Raji (cell line): ENCODE measurements at regions not wholly inside any gene's neighbourhood (a gene's known extent, or its start where the extent isn't known, plus 50 kb on each side); places are given as distances from the start of the nearest gene placed in this dataset.

Source experiments
- POLR2A ChIP-seq: IDR thresholded peaks from 2 replicates; pipeline ENCODE4 v1.6.1; 2011; ENCODE audit warnings: low read depth, low read length, control low read depth; ENCODE audit not compliant: insufficient read depth

DNA sequence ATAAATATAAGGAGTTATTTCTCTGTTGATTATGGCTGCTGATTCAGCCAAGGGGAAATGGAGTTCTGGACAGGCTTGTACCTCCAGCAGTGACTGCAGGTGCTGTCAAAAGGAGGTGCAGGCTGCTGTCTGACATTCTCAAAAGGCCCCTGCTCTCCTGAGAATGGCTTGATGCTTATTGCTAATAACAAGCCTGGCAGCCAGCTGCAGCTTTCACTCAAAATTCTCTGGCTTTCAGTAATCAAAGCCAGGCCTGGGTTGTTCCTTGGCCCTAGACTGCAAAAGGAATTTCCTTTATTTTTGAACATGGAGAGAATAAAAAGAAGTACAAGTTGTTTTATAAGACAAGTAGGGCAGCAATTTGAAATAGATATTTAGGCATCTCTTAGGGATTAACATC is 575.9 kb downstream of the MID1IP1 start:
- no peak for TF ChIP-seq POLR2A

GRCh38 chrX:39377773-39378172 is 576.5 kb downstream of the MID1IP1 start:
- no peak for TF ChIP-seq POLR2A

DNA sequence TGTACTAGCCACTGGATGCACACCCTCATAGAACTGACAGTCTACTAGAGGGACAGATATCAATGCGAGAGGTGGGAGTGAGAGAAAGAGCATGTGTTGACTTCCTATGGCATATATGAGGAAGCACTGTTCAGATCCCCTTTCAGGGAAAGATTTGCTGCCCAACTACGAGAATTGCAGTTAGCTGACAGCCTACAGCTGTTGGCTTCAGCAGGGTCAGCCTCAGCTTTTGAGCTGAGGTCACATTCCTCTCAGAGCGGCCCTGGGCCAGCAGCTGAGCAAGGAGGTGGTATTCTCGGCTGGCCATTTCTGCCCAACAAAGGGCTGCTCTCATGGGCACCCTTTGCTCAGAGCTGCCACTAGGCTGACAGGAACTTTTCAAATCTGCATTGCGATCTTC is 580.2 kb downstream of the MID1IP1 start:
- no peak for TF ChIP-seq POLR2A

GRCh38 chrX:39384996-39385395 is 583.7 kb downstream of the MID1IP1 start:
- no peak for TF ChIP-seq POLR2A

GRCh38 chrX:39388730-39389129 is 587.5 kb downstream of the MID1IP1 start:
- no peak for TF ChIP-seq POLR2A

- no peak for TF ChIP-seq POLR2A
Observed at GRCh38 chrX:39396358-39396995, 595.2 kb downstream of the MID1IP1 start.

DNA sequence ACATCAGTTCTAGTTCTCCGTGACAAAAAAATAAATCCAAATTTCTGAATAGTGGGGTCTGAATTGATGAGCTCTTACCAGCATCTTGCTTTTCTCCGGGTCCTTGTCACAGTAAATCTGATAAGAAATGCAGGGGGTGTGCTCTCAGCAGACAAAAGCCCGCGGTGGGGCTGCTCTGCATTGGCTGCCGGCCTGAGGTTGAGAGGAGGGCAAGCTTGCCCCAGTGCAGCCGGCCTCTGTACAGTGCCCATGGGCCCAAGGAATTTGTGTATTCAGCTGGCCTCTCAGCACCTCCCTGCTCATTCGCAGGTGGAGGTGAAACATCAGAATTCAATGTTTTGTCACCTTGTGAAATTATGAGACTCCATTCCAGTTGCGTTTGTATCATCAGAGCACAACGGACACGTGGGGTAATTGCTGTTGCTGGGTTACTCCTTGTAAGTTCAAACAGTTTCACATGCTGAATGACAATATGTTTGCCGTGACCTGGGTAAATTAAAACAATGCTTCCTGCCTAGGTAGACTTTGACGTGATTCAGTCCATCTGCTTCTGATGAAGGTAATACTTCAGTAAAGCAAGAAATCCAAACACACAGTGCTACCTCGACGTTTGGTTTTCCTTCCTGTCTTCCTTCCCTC is 596.4 kb downstream of the MID1IP1 start:
- no peak for TF ChIP-seq POLR2A

DNA sequence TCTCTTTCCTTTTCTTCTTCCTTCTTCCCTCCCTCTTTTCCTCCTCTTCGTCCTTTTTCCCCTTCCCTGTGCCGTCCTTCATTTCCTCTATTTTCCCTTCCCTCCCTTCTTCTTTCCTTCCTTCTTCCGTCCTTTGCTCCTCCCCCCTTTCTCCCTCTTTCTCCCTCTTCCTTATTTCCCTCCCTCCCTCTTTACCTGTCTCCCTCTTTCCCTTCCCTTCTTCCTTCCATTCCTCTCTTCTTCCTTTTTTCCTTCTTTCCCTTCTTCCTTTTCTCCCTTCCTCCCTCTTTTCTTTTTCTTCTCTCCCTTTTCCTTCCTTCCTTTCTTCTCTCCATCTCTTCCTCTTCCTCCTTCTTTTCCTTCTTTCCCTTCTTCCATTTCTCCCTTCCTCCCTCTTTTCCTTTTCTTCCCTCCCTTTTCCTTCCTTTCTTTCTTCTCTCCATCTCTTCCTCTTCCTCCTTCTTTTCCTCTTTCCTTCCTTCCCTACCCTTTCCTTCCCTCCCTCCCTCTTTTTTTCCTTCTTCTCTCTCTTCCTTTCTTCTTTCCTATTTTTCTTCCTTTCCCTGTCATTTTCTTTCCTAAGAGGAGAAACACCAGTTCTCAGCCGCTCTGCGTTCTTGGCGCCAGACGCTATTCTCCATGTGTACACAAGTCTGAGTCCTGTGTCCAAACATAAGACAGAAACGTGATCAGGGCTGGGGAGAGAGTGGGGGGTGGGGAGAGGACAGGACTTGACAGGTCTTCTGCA is 597.1 kb downstream of the MID1IP1 start:
- TF ChIP-seq POLR2A = no peak

GRCh38 chrX:39398963-39399261 is 597.7 kb downstream of the MID1IP1 start:
- no peak for TF ChIP-seq POLR2A

- TF ChIP-seq POLR2A = no peak
Observed at GRCh38 chrX:39399387-39399786, 598.1 kb downstream of the MID1IP1 start.

DNA sequence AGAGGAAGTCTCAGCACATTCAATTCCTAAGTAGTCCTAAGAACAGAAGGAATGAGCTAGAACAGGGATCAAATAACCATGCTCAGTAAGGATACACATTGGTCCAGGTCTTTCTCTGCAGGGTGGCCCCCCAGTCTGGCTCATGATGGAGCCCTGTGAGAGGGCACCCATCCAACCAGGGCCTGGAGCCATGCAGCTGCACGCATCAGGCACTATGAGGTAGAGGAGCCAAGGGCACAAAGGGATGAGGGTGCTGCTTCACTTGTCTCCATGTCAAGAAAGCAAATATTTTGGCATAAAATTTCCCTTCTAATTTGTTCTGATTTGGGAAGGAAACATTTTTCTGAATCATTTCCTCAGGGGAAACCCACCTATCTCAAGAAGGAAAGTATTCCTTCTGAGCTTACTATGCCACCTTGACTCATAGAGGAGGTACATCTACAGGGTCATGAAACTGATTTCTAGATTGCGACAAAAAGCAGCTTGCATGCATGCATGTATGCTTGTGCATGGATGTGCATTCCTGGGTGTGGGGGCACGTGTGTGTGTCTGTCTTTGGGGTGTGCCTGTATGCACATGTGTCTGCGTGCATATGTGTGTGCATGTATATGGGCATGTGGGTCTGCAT is 600.3 kb downstream of the MID1IP1 start:
- no peak for TF ChIP-seq POLR2A

DNA sequence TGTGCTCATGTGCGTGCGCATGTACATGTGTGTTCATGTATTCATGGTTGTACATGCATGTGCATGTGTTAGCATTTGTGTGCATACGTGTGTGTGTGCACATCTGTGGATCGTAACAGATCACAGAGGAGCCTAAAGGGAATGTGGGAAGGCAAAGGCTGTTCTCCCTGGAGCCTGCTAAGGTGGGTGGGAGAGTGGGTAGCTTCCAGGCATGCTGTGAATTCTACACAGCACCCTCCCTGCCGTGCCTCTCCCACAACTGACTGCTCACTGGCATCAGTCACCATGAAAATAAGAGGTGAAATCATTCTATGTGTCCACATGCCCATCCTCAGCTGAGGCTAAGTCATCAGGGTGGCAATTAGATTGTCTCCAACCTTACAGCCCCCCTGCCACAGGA is 600.9 kb downstream of the MID1IP1 start:
- no peak for TF ChIP-seq POLR2A

- no peak for TF ChIP-seq POLR2A
Observed at GRCh38 chrX:39406799-39407198, 605.5 kb downstream of the MID1IP1 start.

- no peak for TF ChIP-seq POLR2A
Observed at GRCh38 chrX:39409246-39409917, 608.1 kb downstream of the MID1IP1 start.

DNA sequence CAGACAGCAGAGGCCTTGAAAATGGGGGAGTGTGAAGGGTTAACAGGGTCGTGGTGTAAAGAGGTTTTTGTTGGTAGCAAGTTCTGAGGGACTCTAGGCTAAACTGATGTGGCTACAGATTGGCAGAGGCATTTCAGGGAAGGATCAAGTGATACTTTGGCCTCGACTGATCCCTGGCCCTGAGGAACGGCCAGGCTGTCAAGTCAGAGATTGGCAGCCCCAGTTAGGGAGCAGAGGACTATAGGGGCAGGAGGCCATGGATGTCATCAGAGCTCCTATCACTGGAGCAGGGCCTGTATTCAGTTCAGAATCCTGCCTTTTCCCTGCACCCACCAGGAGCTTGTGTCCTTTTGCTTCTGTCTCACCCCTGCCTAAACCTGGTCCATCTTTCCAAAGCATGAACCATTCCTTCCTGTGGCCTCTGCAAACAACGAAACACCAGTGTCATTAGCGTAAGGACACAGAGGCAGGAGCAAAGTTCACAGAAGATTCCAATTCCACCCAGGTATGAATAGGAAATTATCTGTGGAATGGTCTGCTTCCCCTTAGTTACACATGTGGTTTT is 613.1 kb downstream of the MID1IP1 start:
- TF ChIP-seq POLR2A = no peak
